Osteocyte (in vitro differentiated cells): ENCODE measurements at regions not wholly inside any gene's neighbourhood (a gene's known extent, or its start where the extent isn't known, plus 50 kb on each side); places are given as distances from the start of the nearest gene placed in this dataset.

ENCODE experiments used
- DNase-seq: peaks from one replicate; pipeline ENCODE4 v3.0.0; 2021; ENCODE audit warnings: mixed read lengths; ENCODE audit not compliant: unreplicated experiment; ENCODE audit errors: extremely low spot score
- H3K27ac Mint-ChIP-seq: one replicate; pipeline ENCODE4 v1.8.0; 2021; ENCODE audit warnings: mild to moderate bottlenecking, mixed read lengths; ENCODE audit not compliant: unreplicated experiment
- H3K27me3 Mint-ChIP-seq: one replicate; pipeline ENCODE4 v1.8.0; 2021; ENCODE audit warnings: mixed read lengths; ENCODE audit not compliant: unreplicated experiment
- H3K36me3 Mint-ChIP-seq: one replicate; pipeline ENCODE4 v1.8.0; 2021; ENCODE audit warnings: mixed read lengths; ENCODE audit not compliant: unreplicated experiment
- H3K4me1 Mint-ChIP-seq: one replicate; pipeline ENCODE4 v1.8.0; 2021; ENCODE audit warnings: mixed read lengths; ENCODE audit not compliant: unreplicated experiment
- H3K4me3 Mint-ChIP-seq: one replicate; pipeline ENCODE4 v1.8.0; 2021; ENCODE audit warnings: mild to moderate bottlenecking, moderate library complexity, mixed read lengths; ENCODE audit not compliant: unreplicated experiment
- H3K9me3 Mint-ChIP-seq: one replicate; pipeline ENCODE4 v1.8.0; 2021; ENCODE audit warnings: mixed read lengths; ENCODE audit not compliant: unreplicated experiment
- TF ChIP-seq, protein P1 (sequence below): fragments of 200-600 bp; sonication (generic); IDR thresholded peaks from 2 replicates; pipeline ENCODE4 v1.5.0; 2021; ENCODE audit warnings: antibody characterized with exemption, mild to moderate bottlenecking, moderate library complexity

GRCh38 chr5:40291338-40291737, 388.4 kb upstream of the PTGER4 start:
- no peak overlapping the region for H3K4me3 Mint-ChIP-seq
- H3K27ac Mint-ChIP-seq, result no peak overlapping the region
- no peak for DNase-seq
- H3K4me1 Mint-ChIP-seq, result peaks cover 3% of the 10 kb centered on the region
- TF ChIP-seq, protein P1, sequence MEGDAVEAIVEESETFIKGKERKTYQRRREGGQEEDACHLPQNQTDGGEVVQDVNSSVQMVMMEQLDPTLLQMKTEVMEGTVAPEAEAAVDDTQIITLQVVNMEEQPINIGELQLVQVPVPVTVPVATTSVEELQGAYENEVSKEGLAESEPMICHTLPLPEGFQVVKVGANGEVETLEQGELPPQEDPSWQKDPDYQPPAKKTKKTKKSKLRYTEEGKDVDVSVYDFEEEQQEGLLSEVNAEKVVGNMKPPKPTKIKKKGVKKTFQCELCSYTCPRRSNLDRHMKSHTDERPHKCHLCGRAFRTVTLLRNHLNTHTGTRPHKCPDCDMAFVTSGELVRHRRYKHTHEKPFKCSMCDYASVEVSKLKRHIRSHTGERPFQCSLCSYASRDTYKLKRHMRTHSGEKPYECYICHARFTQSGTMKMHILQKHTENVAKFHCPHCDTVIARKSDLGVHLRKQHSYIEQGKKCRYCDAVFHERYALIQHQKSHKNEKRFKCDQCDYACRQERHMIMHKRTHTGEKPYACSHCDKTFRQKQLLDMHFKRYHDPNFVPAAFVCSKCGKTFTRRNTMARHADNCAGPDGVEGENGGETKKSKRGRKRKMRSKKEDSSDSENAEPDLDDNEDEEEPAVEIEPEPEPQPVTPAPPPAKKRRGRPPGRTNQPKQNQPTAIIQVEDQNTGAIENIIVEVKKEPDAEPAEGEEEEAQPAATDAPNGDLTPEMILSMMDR, result no peak
- no peaks in the 10 kb centered on the region for H3K36me3 Mint-ChIP-seq
- H3K9me3 Mint-ChIP-seq, result peaks cover 8% of the 10 kb centered on the region
- H3K27me3 Mint-ChIP-seq, result no peaks in the 10 kb centered on the region

GRCh38 chr5:40288800-40289485, 390.8 kb upstream of the PTGER4 start:
- no peaks in the 10 kb centered on the region for H3K36me3 Mint-ChIP-seq
- TF ChIP-seq, protein P1, result no peak
- peaks cover 8% of the 10 kb centered on the region for H3K9me3 Mint-ChIP-seq
- H3K27ac Mint-ChIP-seq, result no peak overlapping the region
- DNase-seq, result no peak
- peaks cover 5% of the 10 kb centered on the region for H3K27me3 Mint-ChIP-seq
- no peak overlapping the region for H3K4me3 Mint-ChIP-seq
- H3K4me1 Mint-ChIP-seq, result peaks cover 3% of the 10 kb centered on the region

DNA sequence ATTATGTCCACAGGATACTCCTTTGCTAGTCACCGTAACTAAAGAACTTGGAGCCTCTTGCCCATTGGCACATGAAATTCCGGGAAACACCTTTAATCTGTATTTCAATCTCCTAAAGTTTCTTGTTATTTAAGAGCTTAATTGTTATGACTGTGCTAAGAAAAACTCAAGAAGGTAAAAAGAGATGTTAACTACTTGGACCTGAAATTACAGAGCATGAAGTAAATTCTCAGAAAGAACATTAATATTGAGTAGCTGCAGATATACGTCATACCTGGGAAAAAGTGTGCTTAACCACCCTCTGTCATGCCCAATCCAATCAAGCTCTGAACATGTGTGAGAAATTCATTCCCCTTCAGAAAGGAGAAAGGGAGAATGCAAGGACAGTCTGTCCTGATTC, 394.9 kb upstream of the PTGER4 start:
- H3K9me3 Mint-ChIP-seq, result no peaks in the 10 kb centered on the region
- H3K36me3 Mint-ChIP-seq, result no peaks in the 10 kb centered on the region
- no peak overlapping the region for H3K27ac Mint-ChIP-seq
- H3K4me3 Mint-ChIP-seq, result no peak overlapping the region
- H3K27me3 Mint-ChIP-seq, result peaks cover 5% of the 10 kb centered on the region
- DNase-seq, result no peak
- TF ChIP-seq, protein P1, result no peak
- peaks cover 6% of the 10 kb centered on the region for H3K4me1 Mint-ChIP-seq

DNA sequence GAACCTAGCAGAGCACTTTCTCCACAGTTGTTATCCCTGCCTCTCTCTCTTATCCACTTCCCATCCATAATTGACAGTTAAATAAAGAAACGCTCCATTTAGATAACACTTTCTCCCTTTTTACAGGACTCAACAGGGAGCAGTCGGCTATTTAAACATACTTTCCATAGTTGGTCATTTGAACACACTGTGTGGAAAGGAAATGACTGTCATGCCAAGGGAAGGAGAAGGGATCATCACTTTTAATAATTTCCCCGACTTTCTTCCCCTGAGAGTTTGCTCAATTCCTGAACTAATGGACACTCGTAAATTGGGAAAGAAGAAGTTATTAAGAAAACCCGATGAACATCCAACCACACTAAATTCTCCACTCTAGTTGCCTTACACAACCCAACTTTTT, 400.8 kb upstream of the PTGER4 start:
- no peaks in the 10 kb centered on the region for H3K9me3 Mint-ChIP-seq
- peaks cover 20% of the 10 kb centered on the region for H3K4me1 Mint-ChIP-seq
- TF ChIP-seq, protein P1, result no peak
- no peak overlapping the region for H3K27ac Mint-ChIP-seq
- H3K36me3 Mint-ChIP-seq, result no peaks in the 10 kb centered on the region
- H3K4me3 Mint-ChIP-seq, result no peak overlapping the region
- DNase-seq, result no peak
- peaks cover under 1% of the 10 kb centered on the region for H3K27me3 Mint-ChIP-seq

- no peaks in the 10 kb centered on the region for H3K36me3 Mint-ChIP-seq
- peaks cover 2% of the 10 kb centered on the region for H3K27me3 Mint-ChIP-seq
- no peak overlapping the region for H3K27ac Mint-ChIP-seq
- no peak overlapping the region for H3K4me3 Mint-ChIP-seq
- TF ChIP-seq, protein P1, result no peak
- no peak for DNase-seq
- H3K4me1 Mint-ChIP-seq, result peaks cover 20% of the 10 kb centered on the region
- no peaks in the 10 kb centered on the region for H3K9me3 Mint-ChIP-seq
Measured at GRCh38 chr5:40277161-40277906, 402.4 kb upstream of the PTGER4 start.
